Activated CD8-positive, alpha-beta memory T cell treated with anti-CD3 and anti-CD28 coated beads for 36 hours (primary cell): ENCODE measurements at regions not wholly inside any gene's neighbourhood (a gene's known extent, or its start where the extent isn't known, plus 50 kb on each side); places are given as distances from the start of the nearest gene placed in this dataset.

Source experiments
- CTCF ChIA-PET: fragments of 350-600 bp; sonication (Branson Sonifier 250); formaldehyde crosslinking; loops from one replicate; lab custom pipeline; 2021; ENCODE audit warnings: antibody characterized with exemption; lab: Charles Lee
- POLR2A ChIA-PET: fragments of 350-600 bp; sonication (Branson Sonifier 250); formaldehyde crosslinking; loops from one replicate; lab custom pipeline; 2021; ENCODE audit warnings: antibody characterized with exemption; lab: Charles Lee

DNA sequence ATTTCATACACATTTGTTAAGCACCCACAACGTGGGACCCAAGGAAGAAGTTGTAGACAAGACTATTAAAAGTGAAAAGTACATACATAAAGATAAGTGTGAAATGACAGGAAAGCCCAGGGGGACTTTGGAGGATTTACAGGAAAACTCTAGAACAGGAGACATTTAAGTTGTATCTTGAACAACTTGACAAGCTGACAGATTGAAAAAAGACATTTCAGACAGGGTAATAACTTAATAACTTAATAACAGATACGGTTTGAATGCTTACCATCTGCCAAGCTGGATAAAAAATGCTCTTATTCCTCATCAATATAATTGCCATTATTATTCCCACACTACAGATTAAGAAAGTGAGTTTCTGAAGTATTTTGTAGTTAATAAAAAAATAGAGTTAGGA is 229.7 kb upstream of the SYT10 start:
- ChIA-PET CTCF (no interaction called here), POLR2A (no interaction called here)

DNA sequence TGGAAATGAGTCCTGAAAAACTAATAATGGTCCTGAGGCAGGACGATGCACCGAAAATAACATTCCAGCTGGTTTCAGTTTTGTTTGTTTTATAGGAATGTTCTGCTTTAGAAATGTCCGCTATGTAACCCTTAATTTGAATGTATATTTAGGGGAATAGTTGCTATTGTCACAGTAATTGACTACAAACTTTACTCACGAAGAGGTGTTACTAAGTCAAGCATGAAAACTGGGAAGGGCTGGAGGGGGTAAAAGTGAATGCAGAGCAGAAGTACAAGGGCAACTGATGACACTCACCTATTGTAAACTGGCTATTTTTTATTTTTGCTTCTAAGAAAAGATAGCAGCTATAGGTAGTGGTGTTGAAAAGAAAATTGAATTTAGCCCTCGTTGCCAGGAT is 230.7 kb upstream of the SYT10 start:
- CTCF ChIA-PET: no interaction called here
- POLR2A ChIA-PET: no interaction called here

DNA sequence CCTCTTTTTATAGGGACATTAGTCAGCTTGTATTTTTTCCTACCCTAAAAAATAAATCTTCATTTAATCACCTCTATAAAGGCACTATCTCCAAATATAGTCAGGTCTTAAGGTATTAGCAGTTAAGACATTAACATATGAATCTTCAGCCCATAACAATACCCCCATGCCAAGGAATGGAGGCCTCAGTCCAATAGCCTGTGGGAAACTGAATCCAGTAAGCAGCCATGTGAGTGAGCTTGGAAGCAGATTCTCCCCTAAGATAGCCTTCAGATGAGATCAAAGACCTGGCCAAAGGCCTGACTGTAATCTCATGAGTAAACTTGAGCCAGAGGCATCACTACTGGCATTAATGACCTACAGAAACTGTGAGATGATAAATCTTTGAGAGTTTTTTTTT is 232.1 kb upstream of the SYT10 start:
- CTCF ChIA-PET: no interaction called here
- POLR2A ChIA-PET: no interaction called here

DNA sequence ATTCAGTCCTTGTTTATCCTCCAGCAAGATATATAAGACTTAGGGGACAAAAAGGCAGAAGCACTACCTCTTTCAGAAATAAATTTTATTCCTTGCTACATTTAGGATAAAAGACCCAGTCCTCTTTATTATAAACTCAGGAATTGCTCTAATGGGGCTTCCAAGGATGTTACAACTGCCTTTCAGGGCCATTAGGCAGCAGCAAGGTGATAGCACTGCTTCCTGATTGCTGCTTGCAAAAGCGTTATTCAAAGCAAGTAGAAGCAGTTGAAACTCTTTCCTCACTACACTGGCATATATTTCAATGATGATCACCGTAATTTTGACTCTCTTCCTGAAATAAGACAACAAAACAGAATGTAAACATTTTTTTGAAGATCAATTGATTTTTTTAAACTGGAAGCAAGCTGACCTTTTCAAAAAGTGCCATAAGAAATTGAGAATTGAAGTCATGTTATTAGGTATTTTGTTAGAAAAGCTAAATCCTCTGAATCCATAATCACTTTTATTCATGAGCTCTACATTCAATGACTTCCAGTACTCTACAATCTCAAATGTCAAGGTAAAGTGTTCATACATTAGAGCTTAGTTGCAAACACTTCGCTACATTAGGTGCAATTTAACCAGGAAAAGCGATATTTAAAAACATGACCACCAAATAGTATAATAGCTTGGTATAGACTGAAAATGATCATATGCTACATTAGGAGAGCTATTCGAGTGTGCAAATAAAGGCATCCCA is 233.4 kb upstream of the SYT10 start:
- CTCF ChIA-PET: interaction anchor here (0.6 kb wide), 1 partner anchor 473 kb away, joined by 3 read pairs; no protein-coding TSS in a partner anchor
- POLR2A ChIA-PET: no interaction called here

DNA sequence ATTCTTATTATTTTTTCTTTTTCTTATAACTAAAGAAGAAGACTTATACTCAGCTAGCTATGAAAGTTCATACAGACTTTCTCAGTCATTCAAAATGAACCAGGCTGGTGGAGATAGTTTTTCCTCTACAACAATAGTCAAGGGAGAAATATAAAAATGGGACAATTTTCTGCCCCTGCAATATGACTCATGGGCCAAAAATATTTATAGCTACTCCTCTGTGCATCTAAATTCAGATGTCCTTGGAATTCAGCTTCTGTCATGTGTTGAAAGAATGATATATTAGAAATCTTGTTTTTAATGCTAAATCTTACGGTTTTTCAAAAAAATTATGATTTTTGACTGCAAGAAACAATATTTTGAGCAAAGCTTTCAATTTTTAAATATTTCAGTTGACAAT is 237.2 kb upstream of the SYT10 start:
- CTCF ChIA-PET: no interaction called here
- POLR2A ChIA-PET: no interaction called here

DNA sequence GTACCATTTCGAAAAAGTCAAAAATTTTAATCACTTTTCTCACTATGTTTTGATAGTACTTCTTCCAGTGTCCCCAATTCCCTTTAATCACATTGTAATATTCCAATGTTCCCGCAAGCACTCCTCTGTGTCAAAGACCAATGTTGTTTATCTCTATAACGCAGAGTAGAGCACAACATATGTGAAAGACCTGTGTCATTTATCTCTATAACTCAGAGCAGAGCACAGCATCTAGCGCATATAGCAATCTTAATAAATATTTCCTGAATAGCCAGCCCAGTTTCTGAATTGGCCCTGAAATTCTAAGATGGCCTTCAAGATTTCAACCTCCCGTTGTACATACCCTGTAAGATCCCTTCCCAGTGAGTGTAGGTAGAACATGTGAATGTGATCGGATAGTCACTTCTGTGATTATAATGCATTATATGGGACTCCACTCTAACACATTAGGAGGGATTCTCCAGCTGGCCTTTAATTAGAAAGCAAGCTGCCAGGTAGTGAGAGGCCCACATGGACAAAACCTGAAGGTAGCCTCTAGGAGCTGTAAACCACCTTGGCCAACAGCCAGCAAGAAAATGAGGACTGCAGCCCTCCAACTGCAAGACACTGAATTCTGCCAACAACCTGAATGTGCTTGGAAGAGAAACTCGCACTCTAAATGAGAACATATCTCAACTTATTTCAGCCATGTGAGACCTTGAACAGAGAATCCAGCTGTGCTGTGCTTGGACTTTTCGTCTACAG is 238.8 kb upstream of the SYT10 start:
- POLR2A ChIA-PET: no interaction called here

DNA sequence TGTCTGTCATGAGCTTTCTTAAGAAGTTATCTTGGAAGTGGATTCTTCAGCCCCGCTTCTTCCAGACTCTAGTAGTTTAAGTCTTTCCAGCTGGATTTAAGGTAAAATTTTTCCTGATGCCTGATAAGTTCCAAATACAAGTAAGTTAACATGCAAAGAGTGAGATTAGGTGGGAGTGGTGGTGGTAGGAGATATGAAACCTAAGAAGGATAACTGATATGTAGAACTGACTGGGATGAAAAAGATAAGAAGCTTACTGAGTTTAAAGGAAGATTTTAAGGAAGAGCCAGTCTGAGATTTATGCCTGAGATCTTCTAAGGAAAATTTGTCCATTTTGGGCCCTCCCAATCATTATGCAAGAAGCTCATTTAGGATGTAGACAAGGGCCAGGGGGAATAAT is 250.9 kb upstream of the SYT10 start:
- ChIA-PET POLR2A (no interaction called here), CTCF (no interaction called here)

More for the DNA sequence above, 238.8 kb upstream of the SYT10 start:
- CTCF ChIA-PET: no interaction called here

DNA sequence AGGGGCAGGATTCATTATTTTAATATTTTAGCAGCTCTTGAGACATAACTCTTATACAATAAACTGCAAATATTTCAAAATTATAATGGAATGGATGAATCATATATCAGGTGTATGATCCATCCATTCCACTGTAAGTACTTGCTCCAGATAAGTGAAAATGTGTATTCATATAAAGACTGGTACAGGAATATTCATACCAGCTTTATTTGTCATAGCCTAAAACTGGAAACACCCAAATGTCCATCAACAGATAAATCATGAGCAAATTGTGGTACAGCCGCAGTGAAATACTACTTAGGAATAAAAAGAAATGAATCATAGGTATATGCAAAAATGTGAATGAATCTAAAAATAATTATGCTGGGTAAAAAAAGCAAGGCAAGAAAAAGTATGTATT is 263.6 kb upstream of the SYT10 start:
- ChIA-PET CTCF (no interaction called here), POLR2A (no interaction called here)

DNA sequence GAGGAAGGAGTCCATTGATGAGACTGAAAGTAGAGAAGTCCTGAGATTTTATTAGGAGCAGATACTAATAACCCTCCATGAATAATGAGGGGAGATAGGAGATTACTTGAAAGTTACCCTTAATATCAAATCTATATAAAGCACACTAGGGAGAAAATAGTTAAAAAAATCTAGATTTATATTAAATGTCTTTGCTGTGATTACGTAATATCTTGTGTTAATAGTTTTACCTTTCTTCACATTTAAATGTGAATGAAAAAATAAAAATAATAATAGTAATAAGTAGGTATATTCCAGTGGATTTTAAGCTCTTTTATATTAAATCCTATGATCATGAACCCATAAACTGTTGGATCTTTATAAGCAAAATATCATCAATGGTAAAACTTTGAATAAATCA is 267.3 kb upstream of the SYT10 start:
- ChIA-PET CTCF (no interaction called here), POLR2A (no interaction called here)

DNA sequence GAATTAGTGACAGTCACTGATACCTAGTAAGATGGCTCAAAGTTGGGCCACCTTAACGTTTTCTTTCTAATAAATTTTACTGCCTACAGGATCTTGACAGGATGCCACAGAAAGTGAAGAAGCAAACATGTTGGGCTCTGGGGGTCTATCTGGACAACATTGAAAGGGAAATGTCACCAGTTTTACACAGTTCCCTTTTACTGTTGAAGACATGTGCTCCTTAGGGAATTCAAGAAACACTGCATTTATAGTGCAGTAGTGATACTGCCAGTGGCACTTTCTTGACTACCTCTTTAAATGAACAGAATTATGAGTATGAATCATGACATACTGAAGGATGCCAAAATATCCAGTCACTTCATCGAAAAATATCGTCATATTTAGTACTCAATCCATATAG is 269.3 kb upstream of the SYT10 start:
- ChIA-PET POLR2A (no interaction called here), CTCF (no interaction called here)

DNA sequence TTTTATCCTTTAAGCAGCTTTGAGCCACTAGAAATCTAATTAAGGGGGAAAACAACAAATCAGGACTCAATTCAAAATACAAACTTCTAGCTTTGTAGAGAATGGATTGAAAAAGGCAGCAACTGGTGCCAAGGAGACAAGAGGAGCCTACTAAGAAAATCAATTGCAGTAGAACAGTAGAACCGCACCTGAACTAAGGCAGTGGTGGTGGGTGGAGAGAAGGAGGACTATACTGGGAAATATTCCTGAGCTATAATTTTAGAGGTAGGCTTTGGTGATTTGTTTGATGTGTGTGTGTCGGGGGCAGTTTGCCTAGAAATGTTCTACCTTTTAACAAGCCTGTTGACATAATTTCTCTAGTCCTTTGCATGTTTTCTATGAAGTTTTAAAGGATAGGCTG is 270.9 kb upstream of the SYT10 start:
- POLR2A ChIA-PET: no interaction called here
- CTCF ChIA-PET: no interaction called here

DNA sequence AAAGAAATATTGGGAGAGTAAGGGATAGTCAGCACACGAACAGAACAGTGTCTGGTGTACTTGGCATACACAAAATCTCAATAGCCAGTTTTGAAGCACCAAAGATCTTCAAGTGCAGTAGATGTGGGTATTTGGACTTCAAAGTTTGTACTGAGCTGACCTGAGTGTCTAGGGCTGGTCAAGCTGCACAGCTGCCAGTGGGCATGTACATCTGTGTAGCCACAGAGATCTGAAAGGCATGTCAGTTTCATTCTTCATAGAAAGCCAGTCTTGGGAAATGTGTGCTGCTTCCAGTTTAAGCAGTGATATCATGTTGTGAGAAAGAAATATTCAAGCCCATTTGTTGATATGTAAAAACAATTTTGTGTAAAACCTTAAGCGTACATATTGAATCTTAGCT is 279.0 kb upstream of the SYT10 start:
- CTCF ChIA-PET: no interaction called here
- POLR2A ChIA-PET: no interaction called here

DNA sequence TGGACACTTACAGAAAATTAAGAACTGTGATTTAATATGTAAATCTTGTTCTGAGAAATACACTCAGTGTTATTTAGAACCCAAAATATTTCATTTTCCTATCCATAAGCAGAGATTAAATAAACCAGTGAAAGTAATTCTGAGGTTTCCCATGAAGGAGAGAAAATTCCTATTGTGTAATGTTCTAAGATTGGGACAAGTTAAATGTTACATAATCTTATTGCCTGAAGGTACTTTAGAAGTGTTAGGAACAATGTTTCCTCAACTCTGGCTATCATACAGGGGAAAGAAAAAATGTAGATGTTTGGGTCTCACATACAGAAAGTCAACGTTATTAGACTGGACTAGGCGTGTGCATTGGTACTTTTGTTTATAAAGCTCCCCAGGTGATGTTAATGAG is 281.9 kb upstream of the SYT10 start:
- POLR2A ChIA-PET: no interaction called here
- CTCF ChIA-PET: no interaction called here

DNA sequence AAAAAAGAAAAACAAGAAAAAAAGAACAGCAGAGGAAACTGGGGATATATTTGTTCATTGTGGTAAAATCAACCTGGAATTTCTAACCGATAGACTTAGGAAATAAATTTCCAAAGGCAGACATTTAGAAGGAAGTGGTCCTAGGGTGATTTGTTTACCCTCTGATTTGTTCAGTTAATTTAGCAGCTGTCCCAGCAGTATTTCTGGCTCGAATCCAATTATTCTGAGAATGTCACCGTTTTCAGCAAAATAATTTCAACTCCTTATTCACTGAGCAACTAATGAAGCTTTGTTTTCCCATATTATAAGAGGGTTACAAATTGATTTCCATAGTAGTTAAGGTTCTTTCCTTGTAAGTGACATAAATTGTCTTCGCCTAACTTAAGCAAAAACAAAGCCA is 285.2 kb upstream of the SYT10 start:
- POLR2A ChIA-PET: no interaction called here
- CTCF ChIA-PET: no interaction called here

DNA sequence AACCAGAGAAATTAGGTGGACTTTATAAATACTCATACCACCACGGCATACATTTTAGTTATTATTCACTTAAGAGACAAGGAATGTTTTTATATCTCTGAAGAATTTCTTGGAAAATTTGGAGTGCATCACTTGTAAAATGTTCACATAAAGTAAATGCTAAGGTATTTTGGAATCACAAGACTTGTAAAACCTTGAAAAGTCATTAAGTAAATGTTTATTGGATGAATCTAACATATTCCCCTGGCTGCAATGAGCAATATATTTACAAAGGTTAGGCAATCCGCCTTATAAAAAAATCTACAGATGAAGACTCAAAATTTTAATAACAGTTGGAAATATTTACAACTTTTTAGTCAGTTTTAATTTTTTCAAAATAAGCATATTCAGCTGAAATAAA is 287.4 kb upstream of the ALG10 start:
- CTCF ChIA-PET: no interaction called here
- POLR2A ChIA-PET: no interaction called here

DNA sequence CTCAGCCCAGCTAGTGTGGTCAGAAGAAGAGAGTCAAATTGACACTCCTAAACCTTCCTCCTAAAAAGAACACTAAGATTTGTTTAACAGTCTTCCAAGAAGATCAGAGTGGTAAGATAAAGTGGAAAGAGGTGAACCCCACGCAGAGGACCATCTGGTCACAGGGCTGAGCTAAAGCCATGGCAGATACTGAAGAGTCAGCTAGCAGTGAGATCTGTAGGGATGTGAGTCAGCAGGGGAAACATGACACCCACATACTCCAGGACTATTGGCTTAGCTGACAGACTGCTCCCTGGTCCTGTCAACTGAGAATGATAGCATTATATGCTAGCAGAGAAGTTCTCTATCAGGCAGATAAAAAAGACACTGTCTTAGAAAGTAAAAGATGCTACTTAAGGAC is 269.4 kb upstream of the ALG10 start:
- ChIA-PET CTCF (no interaction called here), POLR2A (no interaction called here)

DNA sequence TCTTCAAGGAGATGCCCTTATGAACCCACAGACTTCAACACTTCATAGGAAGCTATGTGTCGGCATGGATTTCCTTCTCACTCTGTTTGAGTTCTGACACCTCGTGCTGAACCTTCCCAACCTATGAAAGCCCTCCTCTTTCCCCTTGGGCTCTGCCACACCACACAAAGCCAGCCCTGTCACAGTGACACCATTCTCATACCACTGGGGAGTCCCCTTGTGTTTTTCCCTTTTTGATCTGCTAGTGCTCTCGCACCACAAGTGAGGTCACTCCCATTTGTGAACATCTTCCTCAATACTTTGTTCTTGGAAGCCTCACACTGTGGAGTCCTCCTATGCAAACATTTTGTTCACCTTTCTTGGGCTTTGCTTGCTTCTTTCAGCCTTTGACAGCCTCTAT is 264.6 kb upstream of the ALG10 start:
- ChIA-PET POLR2A (no interaction called here), CTCF (no interaction called here)

DNA sequence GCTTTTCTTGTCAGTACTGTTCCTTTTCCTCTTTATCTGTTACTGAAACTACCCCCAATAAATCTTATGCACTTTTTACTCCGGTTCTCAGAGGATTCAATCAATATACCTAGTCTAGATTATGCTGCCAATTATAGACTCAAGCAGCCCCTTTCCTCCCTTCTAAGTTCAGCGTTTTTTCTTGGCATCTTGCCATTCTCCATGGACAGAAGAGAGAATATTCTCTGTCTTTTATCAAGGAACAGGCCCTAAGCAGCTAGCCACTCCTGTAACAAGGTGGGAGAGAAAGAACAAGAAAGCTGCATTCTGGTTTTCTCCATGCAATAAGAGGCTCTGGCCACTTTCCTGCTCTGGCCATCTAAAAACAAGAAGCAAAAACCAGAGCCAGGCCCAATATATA is 263.0 kb upstream of the ALG10 start:
- ChIA-PET POLR2A (no interaction called here), CTCF (no interaction called here)

DNA sequence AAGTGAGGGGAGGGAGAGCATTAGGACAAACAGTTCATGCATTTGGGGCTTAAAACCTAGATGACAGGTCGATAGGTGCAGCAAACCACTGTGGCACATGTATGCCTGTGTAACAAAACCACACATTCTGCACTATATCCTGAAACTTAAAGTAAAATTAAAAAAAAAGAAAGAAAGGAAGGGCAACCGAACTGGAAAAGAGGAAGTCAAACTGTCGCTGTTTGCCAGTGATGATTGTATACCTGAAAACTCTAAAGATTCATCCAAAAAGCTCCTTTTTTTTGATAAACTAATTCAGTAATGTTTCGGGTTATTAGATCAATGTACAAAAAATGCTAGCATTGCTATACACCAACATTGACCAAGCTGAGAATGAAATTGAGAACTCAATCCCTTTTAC is 259.0 kb upstream of the ALG10 start:
- POLR2A ChIA-PET: no interaction called here
- CTCF ChIA-PET: no interaction called here

DNA sequence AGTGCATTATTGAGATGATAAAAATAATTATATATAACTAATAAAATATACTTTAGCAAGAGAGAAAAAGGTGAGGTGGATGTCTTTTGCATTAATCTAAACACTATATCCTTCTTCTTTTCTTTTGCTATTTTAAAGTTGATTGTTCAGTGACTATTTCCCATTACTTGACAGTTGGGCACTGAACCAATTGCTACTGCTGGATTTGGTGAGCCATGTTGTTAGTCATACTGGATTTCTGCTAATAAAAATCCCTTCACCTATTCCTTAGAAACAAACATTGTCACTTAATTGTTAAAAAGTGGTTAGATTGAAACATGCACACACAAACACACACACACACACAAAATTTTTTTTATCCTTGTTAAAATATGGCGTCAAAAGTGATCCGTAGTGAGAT is 251.6 kb upstream of the ALG10 start:
- CTCF ChIA-PET: no interaction called here
- POLR2A ChIA-PET: no interaction called here

DNA sequence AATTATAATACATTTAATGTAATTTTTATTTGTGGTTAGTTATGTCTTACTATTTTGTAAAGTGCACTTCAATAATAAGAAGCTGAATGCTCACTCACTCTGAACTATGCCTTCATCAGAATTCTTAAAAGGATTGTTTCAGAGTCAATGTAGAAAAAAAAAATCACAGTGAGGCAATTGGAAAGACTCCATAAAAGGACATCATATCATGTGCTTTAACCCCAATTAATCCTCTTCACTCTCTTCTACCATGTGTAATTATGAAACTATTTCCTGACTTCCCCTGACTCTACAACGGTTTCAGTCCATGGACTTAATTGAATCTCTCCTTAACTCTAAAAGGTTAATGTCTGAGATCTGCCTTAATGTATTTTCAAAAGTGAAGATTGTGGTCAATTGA is 250.4 kb upstream of the ALG10 start:
- CTCF ChIA-PET: no interaction called here

More for the DNA sequence above, 250.4 kb upstream of the ALG10 start:
- POLR2A ChIA-PET: no interaction called here
